Ascending aorta (tissue), 2 donors: ENCODE measurements at regions not wholly inside any gene's neighbourhood (a gene's known extent, or its start where the extent isn't known, plus 50 kb on each side); places are given as distances from the start of the nearest gene placed in this dataset.

Source experiments
- DNase-seq, 2 donors: peaks; one replicate each; pipeline ENCODE4 v3.0.0-alpha.2; 2019; ENCODE audit warnings: low spot score in 2 of 2
- H3K27ac ChIP-seq, 2 donors: fragments of 200-600 bp; sonication (generic); one replicate each; pipeline ENCODE4 v1.5.1; 2016 to 2017; ENCODE audit warnings: mild to moderate bottlenecking in 1 of 2
- H3K27me3 ChIP-seq: fragments of 200-600 bp; sonication (generic); one replicate; pipeline ENCODE4 v1.5.1; 2017
- H3K36me3 ChIP-seq, 2 donors: fragments of 200-600 bp; sonication (generic); one replicate each; pipeline ENCODE4 v1.5.1; 2016
- H3K4me1 ChIP-seq, 2 donors: fragments of 200-600 bp; sonication (generic); one replicate each; pipeline ENCODE4 v1.5.1; 2016 to 2017; ENCODE audit warnings: mild to moderate bottlenecking in 1 of 2
- H3K4me3 ChIP-seq, 2 donors: fragments of 200-600 bp; sonication (generic); one replicate each; pipeline ENCODE4 v1.5.1; 2016 to 2017; ENCODE audit warnings: mild to moderate bottlenecking in 1 of 2
- H3K9me3 ChIP-seq, 2 donors: fragments of 200-600 bp; sonication (generic); one replicate each; pipeline ENCODE4 v1.5.1; 2016
- intact Hi-C: fragments of 100-400 bp; cut with DNase I; formaldehyde crosslinking; loops from one replicate; pipeline ENCODE4 v1.15.1; 2023
- TF ChIP-seq, protein P1 (sequence below), 3 experiments: fragments of 200-600 bp in 2 of 3; fragments of 450-650 bp in 1 of 3; sonication (generic) in 2 of 3; IDR thresholded peaks; one replicate each; pipeline ENCODE4 v1.5.1; 2016 to 2019; ENCODE audit warnings: antibody characterized with exemption in 3 of 3, mild to moderate bottlenecking in 1 of 3, moderate library complexity in 1 of 3

GRCh38 chr11:80432057-80432456 is 991.2 kb upstream of the TENM4 start:
- H3K27me3 ChIP-seq = no peaks in the 10 kb centered on the region

GRCh38 chr11:80424012-80424695 is 983.3 kb upstream of the TENM4 start:
- H3K27ac ChIP-seq = no peak overlapping the region
- no peak overlapping the region for H3K4me3 ChIP-seq
- no peaks in the 10 kb centered on the region for H3K36me3 ChIP-seq
- intact Hi-C loops = no loop called here
- H3K4me1 ChIP-seq = no peaks in the 10 kb centered on the region
- no peaks in the 10 kb centered on the region for H3K27me3 ChIP-seq
- TF ChIP-seq, protein P1, sequence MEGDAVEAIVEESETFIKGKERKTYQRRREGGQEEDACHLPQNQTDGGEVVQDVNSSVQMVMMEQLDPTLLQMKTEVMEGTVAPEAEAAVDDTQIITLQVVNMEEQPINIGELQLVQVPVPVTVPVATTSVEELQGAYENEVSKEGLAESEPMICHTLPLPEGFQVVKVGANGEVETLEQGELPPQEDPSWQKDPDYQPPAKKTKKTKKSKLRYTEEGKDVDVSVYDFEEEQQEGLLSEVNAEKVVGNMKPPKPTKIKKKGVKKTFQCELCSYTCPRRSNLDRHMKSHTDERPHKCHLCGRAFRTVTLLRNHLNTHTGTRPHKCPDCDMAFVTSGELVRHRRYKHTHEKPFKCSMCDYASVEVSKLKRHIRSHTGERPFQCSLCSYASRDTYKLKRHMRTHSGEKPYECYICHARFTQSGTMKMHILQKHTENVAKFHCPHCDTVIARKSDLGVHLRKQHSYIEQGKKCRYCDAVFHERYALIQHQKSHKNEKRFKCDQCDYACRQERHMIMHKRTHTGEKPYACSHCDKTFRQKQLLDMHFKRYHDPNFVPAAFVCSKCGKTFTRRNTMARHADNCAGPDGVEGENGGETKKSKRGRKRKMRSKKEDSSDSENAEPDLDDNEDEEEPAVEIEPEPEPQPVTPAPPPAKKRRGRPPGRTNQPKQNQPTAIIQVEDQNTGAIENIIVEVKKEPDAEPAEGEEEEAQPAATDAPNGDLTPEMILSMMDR (IDR thresholded peaks at IDR 0.05) = no peak
- no peaks in the 10 kb centered on the region for H3K9me3 ChIP-seq
- no peak for DNase-seq

More at GRCh38 chr11:80432057-80432456, 991.2 kb upstream of the TENM4 start:
- no peaks in the 10 kb centered on the region for H3K36me3 ChIP-seq
- no peaks in the 10 kb centered on the region for H3K9me3 ChIP-seq
- no peak for DNase-seq
- intact Hi-C loops = no loop called here
- H3K4me3 ChIP-seq = no peak overlapping the region
- H3K4me1 ChIP-seq = no peaks in the 10 kb centered on the region
- H3K27ac ChIP-seq = no peak overlapping the region
- TF ChIP-seq, protein P1 (IDR thresholded peaks at IDR 0.05) = no peak

- Histone ChIP-seq H3K4me3 (no peak overlapping the region), H3K27ac (no peak overlapping the region), H3K9me3 (no peaks in the 10 kb centered on the region), H3K36me3 (no peaks in the 10 kb centered on the region), H3K27me3 (no peaks in the 10 kb centered on the region), H3K4me1 (no peaks in the 10 kb centered on the region)
- TF ChIP-seq, protein P1 (IDR thresholded peaks at IDR 0.05) = no peak
- no peak for DNase-seq
- intact Hi-C loops = no loop called here
Observed at GRCh38 chr11:80420374-80420773, 979.5 kb upstream of the TENM4 start.

GRCh38 chr11:80417681-80418080 is 976.9 kb upstream of the TENM4 start:
- DNase-seq = no peak
- Histone ChIP-seq H3K27me3 (no peaks in the 10 kb centered on the region), H3K27ac (no peak overlapping the region), H3K9me3 (no peaks in the 10 kb centered on the region), H3K36me3 (no peaks in the 10 kb centered on the region), H3K4me1 (no peaks in the 10 kb centered on the region), H3K4me3 (no peak overlapping the region)
- intact Hi-C loops = no loop called here
- TF ChIP-seq, protein P1 (IDR thresholded peaks at IDR 0.05) = no peak

GRCh38 chr11:80415580-80415979 is 974.8 kb upstream of the TENM4 start:
- Histone ChIP-seq H3K9me3 (no peaks in the 10 kb centered on the region), H3K27me3 (no peaks in the 10 kb centered on the region), H3K4me1 (no peaks in the 10 kb centered on the region), H3K36me3 (no peaks in the 10 kb centered on the region), H3K4me3 (no peak overlapping the region), H3K27ac (no peak overlapping the region)
- no peak for DNase-seq
- TF ChIP-seq, protein P1 (IDR thresholded peaks at IDR 0.05) = no peak
- intact Hi-C loops = no loop called here
